NK-92 treated with Interleukin-12 subunit alpha and Interleukin-12 subunit beta, amount 100 ng/mL, for 24 hours (cell line): ENCODE measurements at regions not wholly inside any gene's neighbourhood (a gene's known extent, or its start where the extent isn't known, plus 50 kb on each side); places are given as distances from the start of the nearest gene placed in this dataset.
"Not testable (repeated sequence)": the region's sequence is repeated elsewhere in the genome, so short reads cannot be mapped to it uniquely, and the experiment has no call there.

Experiments
- DNase-seq: peaks from one replicate; lab custom pipeline; 2025; lab: John Stamatoyannopoulos, UW

- no peak for DNase-seq
Measured at GRCh38 chr9:27817747-27818146, 244.5 kb upstream of the C9orf72 start.

- no peak for DNase-seq
Measured at GRCh38 chr9:27818348-27818747, 245.1 kb upstream of the C9orf72 start.

GRCh38 chr9:27828908-27829307 is 255.6 kb upstream of the C9orf72 start:
- no peak for DNase-seq

- DNase-seq, result no peak
Measured at GRCh38 chr9:27829621-27830020, 256.3 kb upstream of the C9orf72 start.

GRCh38 chr9:27832108-27832507 is 258.8 kb upstream of the C9orf72 start:
- DNase-seq, result not testable (repeated sequence)

GRCh38 chr9:27835286-27835685 is 262.0 kb upstream of the C9orf72 start:
- DNase-seq, result no peak

- DNase-seq, result no peak
Measured at GRCh38 chr9:27835746-27836145, 262.5 kb upstream of the C9orf72 start.

GRCh38 chr9:27836661-27837401 is 263.6 kb upstream of the C9orf72 start:
- no peak for DNase-seq

GRCh38 chr9:27838876-27839275 is 265.6 kb upstream of the C9orf72 start:
- DNase-seq, result no peak

GRCh38 chr9:27839767-27840166 is 266.5 kb upstream of the C9orf72 start:
- not testable (repeated sequence) for DNase-seq

GRCh38 chr9:27844797-27845196 is 271.5 kb upstream of the C9orf72 start:
- DNase-seq, result no peak

GRCh38 chr9:27847380-27847779 is 274.1 kb upstream of the C9orf72 start:
- no peak for DNase-seq

- no peak for DNase-seq
Measured at GRCh38 chr9:27847818-27848217, 274.5 kb upstream of the C9orf72 start.

- no peak for DNase-seq
Measured at GRCh38 chr9:27848315-27848714, 275.0 kb upstream of the C9orf72 start.

- DNase-seq, result no peak
Measured at GRCh38 chr9:27851858-27852257, 278.6 kb upstream of the C9orf72 start.

- DNase-seq, result no peak
Measured at GRCh38 chr9:27853529-27853928, 280.2 kb upstream of the C9orf72 start.

GRCh38 chr9:27856054-27856453 is 282.8 kb upstream of the C9orf72 start:
- DNase-seq, result no peak

GRCh38 chr9:27856748-27857147 is 283.5 kb upstream of the C9orf72 start:
- DNase-seq, result no peak

- DNase-seq, result no peak
Measured at GRCh38 chr9:27861887-27862286, 288.6 kb upstream of the C9orf72 start.

GRCh38 chr9:27864644-27865438 is 291.6 kb upstream of the C9orf72 start:
- DNase-seq, result no peak

- DNase-seq, result no peak
Measured at GRCh38 chr9:27866741-27867140, 293.5 kb upstream of the C9orf72 start.

- peak; percentile 7 for DNase-seq
Measured at GRCh38 chr9:27870404-27870803, 297.1 kb upstream of the C9orf72 start.

- DNase-seq, result no peak
Measured at GRCh38 chr9:27880156-27880555, 306.9 kb upstream of the C9orf72 start.
